NCI-H1092 treated with DMSO at 0.1 percent for 48 hours (cell line): ENCODE measurements at regions not wholly inside any gene's neighbourhood (a gene's known extent, or its start where the extent isn't known, plus 50 kb on each side); places are given as distances from the start of the nearest gene placed in this dataset.

Experiments used
- DNase-seq: peaks from one replicate; lab custom pipeline; 2025; lab: John Stamatoyannopoulos, UW

DNA sequence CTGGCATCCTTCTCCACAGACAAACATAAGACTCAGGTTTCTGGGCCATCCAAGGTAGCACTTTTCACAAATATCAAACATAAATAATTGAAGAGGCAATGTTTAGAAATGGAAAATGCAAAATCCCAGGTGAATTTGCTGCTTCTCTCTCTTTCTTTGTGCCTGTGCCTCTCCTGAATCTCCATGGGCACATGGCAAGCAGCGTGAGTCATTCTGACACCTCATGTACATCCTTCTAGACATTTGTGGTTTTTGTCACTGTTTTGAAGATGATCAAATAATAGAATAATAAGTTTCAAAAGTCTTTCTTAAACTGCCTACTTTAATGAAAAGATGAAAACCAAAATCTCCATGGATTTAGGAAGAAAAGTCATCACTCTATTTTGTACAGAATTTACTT lies 60.3 kb upstream of the RAB11FIP2 start:
- no peak for DNase-seq

DNA sequence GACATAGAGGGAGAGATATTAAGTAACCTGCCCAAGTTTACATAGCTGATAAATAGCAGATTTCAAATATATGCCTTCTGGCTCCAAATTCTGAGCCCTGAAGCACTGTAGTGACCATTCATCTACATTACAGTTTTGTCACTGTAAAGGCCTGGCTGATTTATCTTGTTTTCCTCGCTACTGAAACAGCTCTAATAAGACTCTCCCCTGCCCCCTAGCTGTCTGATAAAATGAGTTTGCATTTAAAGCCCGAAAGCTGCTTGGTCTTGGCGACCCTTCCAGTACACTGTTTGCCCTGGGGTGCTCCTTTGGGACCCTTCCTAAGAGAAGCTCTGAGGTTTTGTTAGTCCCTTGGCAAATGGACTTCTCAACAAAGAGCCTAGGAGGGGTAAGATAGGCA lies 59.7 kb upstream of the RAB11FIP2 start:
- DNase-seq, result no peak

DNA sequence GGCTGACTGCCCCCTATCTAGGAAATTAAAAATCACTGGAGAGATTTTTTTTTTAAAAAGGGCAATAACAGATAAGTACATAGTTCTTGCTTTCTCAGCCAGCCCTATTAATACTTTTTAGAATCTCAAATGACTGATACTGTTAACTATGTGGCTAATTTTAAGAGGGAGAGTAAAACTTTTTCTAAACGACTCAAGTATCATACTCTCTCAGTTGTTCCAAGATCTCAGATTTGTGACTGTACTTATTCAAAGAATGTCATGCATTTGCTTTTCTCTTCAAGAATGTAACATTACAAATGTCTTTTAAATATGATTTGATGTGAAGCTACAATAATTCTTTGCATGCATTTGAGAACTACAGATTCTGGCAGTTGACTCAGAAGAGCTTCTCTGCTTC lies 55.4 kb upstream of the RAB11FIP2 start:
- DNase-seq, result no peak

DNA sequence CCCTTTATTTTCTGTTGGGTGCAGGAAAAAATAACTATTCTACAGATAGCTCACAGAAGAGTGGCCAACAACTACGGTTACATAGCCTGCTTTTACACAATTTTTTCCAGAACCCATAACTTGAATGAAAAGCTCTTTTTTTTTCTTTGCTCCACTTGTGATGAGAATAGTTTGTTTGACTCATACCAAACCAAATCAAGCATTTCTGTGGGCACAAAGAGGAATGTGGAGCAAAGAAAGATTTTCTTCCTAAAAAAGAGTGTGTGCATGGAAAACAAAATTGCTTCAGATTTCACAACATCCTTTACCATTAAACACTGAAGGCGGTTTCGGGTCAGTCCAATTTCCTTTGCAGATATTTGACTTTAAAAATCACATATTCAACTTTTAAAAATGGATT lies 54.8 kb upstream of the RAB11FIP2 start:
- DNase-seq, result no peak
